GM12878 (cell line): ENCODE measurements at regions not wholly inside any gene's neighbourhood (a gene's known extent, or its start where the extent isn't known, plus 50 kb on each side); places are given as distances from the start of the nearest gene placed in this dataset.

Source experiments
- ATAC-seq: fragments of 200-7000 bp; cut with Tn5 transposase; 3 replicates; pipeline ENCODE4 v1.9.1; 2020; ENCODE audit warnings: mild to moderate bottlenecking, moderate library complexity
- BruUV-seq: library from RNA; stranded (reverse); fragments of 400-500 nt; replicated peaks from 2 replicates; lab custom pipeline; 2021; lab: Mats Ljungman, UMichigan
- CTCF ChIA-PET: fragments of 300-600 bp; sonication (Branson Sonifier 250); formaldehyde crosslinking; extraction: SDS; loops from one replicate; lab custom pipeline; 2021; ENCODE audit warnings: inconsistent platforms; lab: Yijun Ruan, JAX
- POLR2A ChIA-PET: fragments of 350-600 bp; formaldehyde crosslinking; extraction: SDS; loops from one replicate; lab custom pipeline; 2021; ENCODE audit warnings: inconsistent platforms; lab: Charles Lee
- RAD21 ChIA-PET: fragments of 300-600 bp; sonication (Branson Sonifier 250); formaldehyde crosslinking; loops from one replicate; lab custom pipeline; 2023; ENCODE audit warnings: antibody characterized with exemption; ENCODE audit not compliant: unreplicated experiment; lab: Charles Lee
- SMC1A ChIA-PET: fragments of 300-600 bp; sonication (Branson Sonifier 250); formaldehyde crosslinking; loops from one replicate; lab custom pipeline; 2023; ENCODE audit not compliant: unreplicated experiment, uncharacterized antibody; lab: Charles Lee
- DNase-seq: peaks from one replicate; pipeline ENCODE4 v3.0.0-alpha.2; 2011; ENCODE audit warnings: low read depth, low spot score
- FAIRE-seq: peaks from 3 replicates; lab custom pipeline; 2011; peaks lifted over from hg19 to GRCh38; lab: Jason Lieb, UNC
- H2AFZ ChIP-seq: 2 replicates; pipeline ENCODE4 v1.6.0; 2011; ENCODE audit warnings: low read depth, low read length, control low read depth; ENCODE audit not compliant: control insufficient read depth
- H3K27ac ChIP-seq: 2 replicates; pipeline ENCODE4 v1.5.1; 2011; ENCODE audit warnings: control low read depth; ENCODE audit not compliant: control insufficient read depth, insufficient read depth
- H3K27me3 ChIP-seq, 2 experiments: replicated peaks in 1 of 2; 2 replicates each; pipeline versions ENCODE4 v1.6.0 to v1.6.1; 2011; ENCODE audit warnings: low read length in 1 of 2; ENCODE audit not compliant: control insufficient read depth in 2 of 2, insufficient read depth in 2 of 2
- H3K36me3 ChIP-seq, 2 experiments: 2 replicates each; pipeline ENCODE4 v1.5.1; 2011; ENCODE audit warnings: low read length in 1 of 2; ENCODE audit not compliant: control insufficient read depth in 2 of 2, insufficient read depth in 2 of 2
- H3K4me1 ChIP-seq: 2 replicates; pipeline ENCODE4 v1.6.1; 2011; ENCODE audit warnings: mild to moderate bottlenecking, low read length, moderate library complexity, mixed read lengths; ENCODE audit not compliant: control insufficient read depth, insufficient read depth
- H3K4me2 ChIP-seq: 2 replicates; pipeline ENCODE4 v1.6.0; 2011; ENCODE audit warnings: control low read depth; ENCODE audit not compliant: control insufficient read depth, insufficient read depth
- H3K4me3 ChIP-seq: fragments of 200-600 bp; sonication (generic); 2 replicates; pipeline ENCODE4 v1.5.1; 2016
- H3K79me2 ChIP-seq: 2 replicates; pipeline ENCODE4 v1.6.0; 2011; ENCODE audit warnings: low read length; ENCODE audit not compliant: control insufficient read depth, insufficient read depth
- H3K9ac ChIP-seq: 2 replicates; pipeline ENCODE4 v1.8.0; 2011; ENCODE audit warnings: low read length, control low read depth, mixed read lengths; ENCODE audit not compliant: control insufficient read depth, insufficient read depth
- H3K9me3 ChIP-seq: replicated peaks from 3 replicates; pipeline ENCODE4 v1.5.1; 2011; ENCODE audit warnings: mild to moderate bottlenecking, low read length; ENCODE audit not compliant: control insufficient read depth, insufficient read depth
- H4K20me1 ChIP-seq: 2 replicates; pipeline ENCODE4 v1.6.0; 2011; ENCODE audit not compliant: control insufficient read depth, insufficient read depth
- ATF2 ChIP-seq: IDR thresholded peaks from 2 replicates; pipeline ENCODE4 v1.6.1; 2012; ENCODE audit warnings: low read length, inconsistent platforms
- HDAC6 ChIP-seq: fragments of 200-600 bp; sonication (generic); IDR thresholded peaks from one replicate; pipeline ENCODE4 v1.8.0; 2017; ENCODE audit warnings: antibody characterized with exemption; ENCODE audit not compliant: unreplicated experiment
- HDGF ChIP-seq: fragments of 450-650 bp; IDR thresholded peaks from 2 replicates; pipeline ENCODE4 v1.6.1; 2016; ENCODE audit warnings: antibody characterized with exemption
- IKZF2 ChIP-seq, 2 experiments: fragments of 450-650 bp; IDR thresholded peaks; 2 replicates each; pipeline ENCODE4 v1.6.1; 2017; ENCODE audit warnings: mild to moderate bottlenecking in 2 of 2, moderate library complexity in 2 of 2
- NRF1 ChIP-seq: conservative IDR thresholded peaks from 2 replicates; pipeline ENCODE4 v1.6.1; 2011; ENCODE audit warnings: mild to moderate bottlenecking, low read depth, low read length, improper control_type of control experiment
- PAX8 ChIP-seq: fragments of 450-650 bp; IDR thresholded peaks from 2 replicates; pipeline ENCODE4 v1.6.1; 2017; ENCODE audit warnings: mild to moderate bottlenecking, moderate library complexity
- SREBF1 ChIP-seq: IDR thresholded peaks from 2 replicates; pipeline ENCODE4 v1.6.1; 2012; ENCODE audit warnings: mild to moderate bottlenecking, low read length
- SUPT20H ChIP-seq: IDR thresholded peaks from 2 replicates; pipeline ENCODE4 v1.6.1; 2011; ENCODE audit warnings: low read depth, mild to moderate bottlenecking, low read length, moderate library complexity, borderline replicate concordance; ENCODE audit not compliant: control insufficient read depth
- TCF12 ChIP-seq: IDR thresholded peaks from 2 replicates; pipeline ENCODE4 v1.6.1; 2011; ENCODE audit warnings: low read depth, mild to moderate bottlenecking, low read length
- ZNF274 ChIP-seq: IDR thresholded peaks from one replicate; pipeline ENCODE4 v1.8.0; 2011; ENCODE audit not compliant: insufficient read length, insufficient read depth
- WGBS: methylation state at CpG from one replicate; pipeline ENCODE4 v1.1.6; 2016; ENCODE audit warnings: low lambda C conversion rate; ENCODE audit not compliant: insufficient replicate concordance, insufficient coverage; ENCODE audit errors: missing lambda C conversion rate; 5-methylcytosine and 5-hydroxymethylcytosine counted together
- in situ Hi-C: fragments of 300-500 bp; cut with MboI; formaldehyde crosslinking; loops from 9 replicates; pipeline ENCODE4 v1.14.3; 2018; ENCODE audit warnings: mixed read lengths
- intact Hi-C: fragments of 100-400 bp; cut with micrococcal nuclease; formaldehyde crosslinking; loops from one replicate; pipeline ENCODE4 v1.14.2; 2022; ENCODE audit not compliant: unreplicated experiment
- TF ChIP-seq, protein P1 (sequence below): fragments of 150-350 bp; IDR thresholded peaks from 2 replicates; pipeline ENCODE4 v1.6.1; 2016; ENCODE audit warnings: low read depth, low read length

DNA sequence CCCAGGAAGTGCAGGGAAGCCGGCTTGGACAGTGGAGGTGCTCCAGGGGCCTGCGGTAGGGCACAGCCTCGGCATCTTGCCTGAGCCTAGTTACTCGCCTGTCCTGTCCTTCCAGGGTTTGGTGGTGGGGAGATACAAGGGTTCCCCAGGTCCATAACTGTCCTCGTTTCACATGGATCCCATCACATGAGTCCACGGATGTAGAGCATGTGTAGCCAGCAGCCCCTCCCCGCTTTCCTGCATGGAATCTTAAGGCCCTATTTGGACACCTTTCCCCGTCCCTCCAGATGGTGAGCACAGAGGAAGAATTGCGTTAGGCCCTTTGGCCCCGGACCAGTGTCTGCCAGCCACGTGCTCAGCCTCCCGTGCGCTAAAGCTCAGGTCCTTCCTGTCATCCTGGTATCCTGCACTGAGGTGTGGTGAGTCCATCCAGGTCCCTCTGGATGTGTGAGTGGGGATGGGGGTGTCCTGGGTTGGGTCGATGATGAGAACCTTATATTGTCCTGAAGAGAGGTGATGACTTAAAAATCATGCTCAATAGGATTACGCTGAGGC is 230.4 kb downstream of the SNRPN start:
- Histone ChIP-seq H3K4me2 (no peak overlapping the region), H3K27ac (no peak overlapping the region), H3K79me2 (no peaks in the 10 kb centered on the region), H3K27me3 (no peaks in the 10 kb centered on the region), H2AFZ (no peak overlapping the region), H3K36me3 (no peaks in the 10 kb centered on the region), H4K20me1 (no peaks in the 10 kb centered on the region), H3K4me3 (no peak overlapping the region), H3K4me1 (no peaks in the 10 kb centered on the region), H3K9me3 (peaks cover 3% of the 10 kb centered on the region; the same call in 1 of the 3 replicates), H3K9ac (no peak overlapping the region)
- ATAC-seq (no peak), FAIRE-seq (no peak), DNase-seq (no peak)
- intact Hi-C loops, result no loop called here
- ChIA-PET POLR2A (no interaction called here), CTCF (no interaction called here), RAD21 (no interaction called here), SMC1A (no interaction called here)
- in situ Hi-C loops, result loop anchor here (25.0 kb wide), 1 partner anchor 552 kb away; no protein-coding TSS in a partner anchor
- BruUV-seq, result no TSS peak
- TF ChIP-seq, protein P1, sequence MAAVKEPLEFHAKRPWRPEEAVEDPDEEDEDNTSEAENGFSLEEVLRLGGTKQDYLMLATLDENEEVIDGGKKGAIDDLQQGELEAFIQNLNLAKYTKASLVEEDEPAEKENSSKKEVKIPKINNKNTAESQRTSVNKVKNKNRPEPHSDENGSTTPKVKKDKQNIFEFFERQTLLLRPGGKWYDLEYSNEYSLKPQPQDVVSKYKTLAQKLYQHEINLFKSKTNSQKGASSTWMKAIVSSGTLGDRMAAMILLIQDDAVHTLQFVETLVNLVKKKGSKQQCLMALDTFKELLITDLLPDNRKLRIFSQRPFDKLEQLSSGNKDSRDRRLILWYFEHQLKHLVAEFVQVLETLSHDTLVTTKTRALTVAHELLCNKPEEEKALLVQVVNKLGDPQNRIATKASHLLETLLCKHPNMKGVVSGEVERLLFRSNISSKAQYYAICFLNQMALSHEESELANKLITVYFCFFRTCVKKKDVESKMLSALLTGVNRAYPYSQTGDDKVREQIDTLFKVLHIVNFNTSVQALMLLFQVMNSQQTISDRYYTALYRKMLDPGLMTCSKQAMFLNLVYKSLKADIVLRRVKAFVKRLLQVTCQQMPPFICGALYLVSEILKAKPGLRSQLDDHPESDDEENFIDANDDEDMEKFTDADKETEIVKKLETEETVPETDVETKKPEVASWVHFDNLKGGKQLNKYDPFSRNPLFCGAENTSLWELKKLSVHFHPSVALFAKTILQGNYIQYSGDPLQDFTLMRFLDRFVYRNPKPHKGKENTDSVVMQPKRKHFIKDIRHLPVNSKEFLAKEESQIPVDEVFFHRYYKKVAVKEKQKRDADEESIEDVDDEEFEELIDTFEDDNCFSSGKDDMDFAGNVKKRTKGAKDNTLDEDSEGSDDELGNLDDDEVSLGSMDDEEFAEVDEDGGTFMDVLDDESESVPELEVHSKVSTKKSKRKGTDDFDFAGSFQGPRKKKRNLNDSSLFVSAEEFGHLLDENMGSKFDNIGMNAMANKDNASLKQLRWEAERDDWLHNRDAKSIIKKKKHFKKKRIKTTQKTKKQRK, result no peak
- TF ChIP-seq NRF1 (no peak), HDGF (no peak), SUPT20H (no peak), IKZF2 (IDR thresholded peaks at IDR 0.05) (no peak), TCF12 (no peak), HDAC6 (no peak), SREBF1 (no peak), ATF2 (no peak), PAX8 (no peak), ZNF274 (no peak)
- WGBS, result 43% methylated on average over 15 of the region's 15 CpGs
